T-cell (primary cell): ENCODE measurements at regions not wholly inside any gene's neighbourhood (a gene's known extent, or its start where the extent isn't known, plus 50 kb on each side); places are given as distances from the start of the nearest gene placed in this dataset.

Source experiments
- ATAC-seq, 4 experiments: fragments of 200-7000 bp in 3 of 4; fragments of 150-1000 bp in 1 of 4; cut with Tn5 transposase; replicated peaks in 1 of 4; 1 replicate in 3 of 4; 2 replicates in 1 of 4; pipeline ENCODE4 v1.10.0; 2021; ENCODE audit warnings: moderate library complexity in 3 of 4, mild to moderate bottlenecking in 2 of 4, moderate number of reproducible peaks in 1 of 4
- CTCF ChIA-PET, 2 donors: fragments of 300-600 bp; sonication (Branson Sonifier 250); formaldehyde crosslinking; loops; one replicate each; lab custom pipeline; 2022; ENCODE audit warnings: antibody characterized with exemption in 2 of 2; lab: Charles Lee
- POLR2A ChIA-PET, 2 donors: fragments of 300-600 bp; sonication (Branson Sonifier 250); formaldehyde crosslinking; loops; one replicate each; lab custom pipeline; 2022; ENCODE audit warnings: antibody characterized with exemption in 2 of 2; lab: Charles Lee
- DNase-seq, 35 experiments: peaks; one replicate each; pipeline versions ENCODE4 v3.0.0 to v3.0.0-alpha.2; 2013 to 2023
- H3K27ac ChIP-seq: one replicate; pipeline ENCODE4 v1.5.1; 2013; ENCODE audit warnings: low read length
- H3K27me3 ChIP-seq, 2 experiments: replicated peaks in 1 of 2; 1 replicate in 1 of 2; 2 replicates in 1 of 2; pipeline versions ENCODE4 v1.6.1 to v1.7.0; 2013; ENCODE audit warnings: low read length in 1 of 2, mixed read lengths in 1 of 2; ENCODE audit not compliant: control insufficient read depth in 2 of 2, insufficient read depth in 2 of 2; ENCODE audit errors: extremely low read depth in 1 of 2
- H3K36me3 ChIP-seq, 2 donors: 1 replicate in 1 of 2; 2 replicates in 1 of 2; pipeline versions ENCODE4 v1.6.1 to v1.7.0; 2013; ENCODE audit warnings: low read length in 1 of 2; ENCODE audit not compliant: control insufficient read depth in 2 of 2, insufficient read depth in 1 of 2; ENCODE audit errors: extremely low read depth in 1 of 2
- H3K4me1 ChIP-seq, 2 experiments: 1 replicate in 1 of 2; 2 replicates in 1 of 2; pipeline versions ENCODE4 v1.6.1 to v1.7.0; 2013; ENCODE audit warnings: low read length in 2 of 2, mixed read lengths in 1 of 2; ENCODE audit not compliant: insufficient read depth in 2 of 2, control insufficient read depth in 1 of 2; ENCODE audit errors: extremely low read depth in 1 of 2
- H3K4me3 ChIP-seq, 2 donors: 1 replicate in 1 of 2; 2 replicates in 1 of 2; pipeline versions ENCODE4 v1.5.1 to v1.7.0; 2013; ENCODE audit warnings: mild to moderate bottlenecking in 2 of 2, low read length in 1 of 2, moderate library complexity in 1 of 2; ENCODE audit not compliant: control insufficient read depth in 1 of 2; ENCODE audit errors: extremely low read depth in 1 of 2
- H3K9me3 ChIP-seq: 2 replicates; pipeline ENCODE4 v1.7.0; 2013
- H3K27ac Mint-ChIP-seq, 2 donors: one replicate each; pipeline ENCODE4 v1.8.0; 2020 to 2021; ENCODE audit warnings: mild to moderate bottlenecking in 2 of 2, mixed read lengths in 2 of 2
- H3K27me3 Mint-ChIP-seq, 2 donors: one replicate each; pipeline ENCODE4 v1.8.0; 2021 to 2022; ENCODE audit warnings: mixed read lengths in 2 of 2
- H3K36me3 Mint-ChIP-seq: one replicate; pipeline ENCODE4 v1.8.0; 2021; ENCODE audit warnings: mixed read lengths
- H3K4me1 Mint-ChIP-seq, 3 donors: one replicate each; pipeline ENCODE4 v1.8.0; 2020 to 2022; ENCODE audit warnings: mixed read lengths in 3 of 3, mild to moderate bottlenecking in 1 of 3
- H3K4me3 Mint-ChIP-seq, 3 donors: one replicate each; pipeline ENCODE4 v1.8.0; 2020 to 2022; ENCODE audit warnings: mild to moderate bottlenecking in 3 of 3, mixed read lengths in 3 of 3, moderate library complexity in 3 of 3
- H3K9me3 Mint-ChIP-seq, 3 donors: one replicate each; pipeline ENCODE4 v1.8.0; 2020 to 2022; ENCODE audit warnings: mixed read lengths in 3 of 3
- WGBS: methylation state at CpG from one replicate; pipeline ENCODE4 v1.1.5; 2013; ENCODE audit warnings: missing lambda C conversion rate; ENCODE audit not compliant: insufficient coverage; 5-methylcytosine and 5-hydroxymethylcytosine counted together

- H3K27ac ChIP-seq: no peak overlapping the region
- no peak overlapping the region for H3K4me3 ChIP-seq
- Mint-ChIP-seq H3K4me1 (no peaks in the 10 kb centered on the region), H3K27ac (no peak overlapping the region), H3K9me3 (no peaks in the 10 kb centered on the region), H3K4me3 (no peak overlapping the region), H3K27me3 (peaks cover 0 to 3% of the 10 kb centered on the region in 2 donors), H3K36me3 (no peaks in the 10 kb centered on the region)
- no peaks in the 10 kb centered on the region for H3K9me3 ChIP-seq
- DNase-seq (no peak), ATAC-seq (no peak)
- ChIA-PET CTCF (no interaction called here), POLR2A (interaction anchor here in 1 of 2 donors (0.7 kb wide), 1 partner anchor 58 kb away, joined by 6 read pairs; no protein-coding TSS in a partner anchor)
- no peaks in the 10 kb centered on the region for H3K4me1 ChIP-seq
- no peaks in the 10 kb centered on the region for H3K27me3 ChIP-seq
- H3K36me3 ChIP-seq: no peaks in the 10 kb centered on the region
These were observed 961.5 kb upstream of the ZEB2 start for GRCh38 chr2:145481334-145481922.

GRCh38 chr2:145464866-145465265, 944.9 kb upstream of the ZEB2 start:
- no peak overlapping the region for H3K4me3 ChIP-seq
- Mint-ChIP-seq H3K4me3 (no peak overlapping the region), H3K27ac (no peak overlapping the region), H3K9me3 (peaks cover 0 to 1% (median 0%) of the 10 kb centered on the region in 3 donors), H3K4me1 (no peaks in the 10 kb centered on the region), H3K27me3 (no peaks in the 10 kb centered on the region), H3K36me3 (no peaks in the 10 kb centered on the region)
- H3K27ac ChIP-seq: no peak overlapping the region
- DNase-seq: no peak
- H3K9me3 ChIP-seq: no peaks in the 10 kb centered on the region
- no peaks in the 10 kb centered on the region for H3K27me3 ChIP-seq
- no peak for ATAC-seq
- no peaks in the 10 kb centered on the region for H3K36me3 ChIP-seq
- CTCF ChIA-PET: no interaction called here
- POLR2A ChIA-PET: no interaction called here
- WGBS: no CpG with 5 or more reads among the region's 3 CpGs
- H3K4me1 ChIP-seq: no peaks in the 10 kb centered on the region

- no peaks in the 10 kb centered on the region for H3K36me3 Mint-ChIP-seq
- Histone ChIP-seq H3K36me3 (no peaks in the 10 kb centered on the region), H3K4me3 (no peak overlapping the region), H3K9me3 (no peaks in the 10 kb centered on the region), H3K4me1 (no peaks in the 10 kb centered on the region), H3K27ac (no peak overlapping the region), H3K27me3 (no peaks in the 10 kb centered on the region)
- no peak overlapping the region for H3K27ac Mint-ChIP-seq
- no CpG with 5 or more reads among the region's 1 CpG for whole genome bisulfite sequencing
- ChIA-PET CTCF (no interaction called here), POLR2A (no interaction called here)
- no peak for DNase-seq
- ATAC-seq: no peak
- H3K9me3 Mint-ChIP-seq: no peaks in the 10 kb centered on the region
- H3K4me1 Mint-ChIP-seq: no peaks in the 10 kb centered on the region
- H3K4me3 Mint-ChIP-seq: no peak overlapping the region
- H3K27me3 Mint-ChIP-seq: no peaks in the 10 kb centered on the region
These were observed 940.2 kb upstream of the ZEB2 start for GRCh38 chr2:145460112-145460511.

GRCh38 chr2:145431181-145431951, 911.4 kb upstream of the ZEB2 start:
- DNase-seq (no peak), ATAC-seq (no peak)
- CTCF ChIA-PET: no interaction called here
- no peaks in the 10 kb centered on the region for H3K36me3 ChIP-seq
- H3K9me3 ChIP-seq: no peaks in the 10 kb centered on the region
- no peak overlapping the region for H3K4me3 ChIP-seq
- H3K4me1 Mint-ChIP-seq: no peaks in the 10 kb centered on the region
- H3K27ac ChIP-seq: no peak overlapping the region
- H3K9me3 Mint-ChIP-seq: peaks cover 0 to 3% (median 0%) of the 10 kb centered on the region in 3 donors
- H3K27ac Mint-ChIP-seq: no peak overlapping the region
- H3K4me3 Mint-ChIP-seq: no peak overlapping the region
- H3K4me1 ChIP-seq: no peaks in the 10 kb centered on the region
- no peaks in the 10 kb centered on the region for H3K36me3 Mint-ChIP-seq
- H3K27me3 ChIP-seq: no peaks in the 10 kb centered on the region
- 84% methylated on average over 5 of the region's 9 CpGs for WGBS
- peaks cover 2 to 6% of the 10 kb centered on the region in 2 donors for H3K27me3 Mint-ChIP-seq
- POLR2A ChIA-PET: no interaction called here

GRCh38 chr2:145423809-145424208, 903.9 kb upstream of the ZEB2 start:
- peaks cover 0 to 1% of the 10 kb centered on the region in 2 donors for H3K27me3 Mint-ChIP-seq
- no peak overlapping the region for H3K27ac Mint-ChIP-seq
- ChIA-PET POLR2A (no interaction called here), CTCF (no interaction called here)
- ATAC-seq: no peak
- H3K27me3 ChIP-seq: no peaks in the 10 kb centered on the region
- H3K9me3 ChIP-seq: peaks cover 7% of the 10 kb centered on the region
- H3K4me1 Mint-ChIP-seq: no peaks in the 10 kb centered on the region
- H3K4me1 ChIP-seq: no peaks in the 10 kb centered on the region
- WGBS: no CpG with 5 or more reads among the region's 1 CpG
- no peaks in the 10 kb centered on the region for H3K36me3 Mint-ChIP-seq
- no peak overlapping the region for H3K27ac ChIP-seq
- no peaks in the 10 kb centered on the region for H3K36me3 ChIP-seq
- DNase-seq: no peak
- H3K4me3 ChIP-seq: no peak overlapping the region
- H3K9me3 Mint-ChIP-seq: peaks cover 7 to 27% (median 14%) of the 10 kb centered on the region in 3 donors
- H3K4me3 Mint-ChIP-seq: no peak overlapping the region

- H3K27me3 Mint-ChIP-seq: peaks cover 0 to 1% of the 10 kb centered on the region in 2 donors
- Histone ChIP-seq H3K36me3 (no peaks in the 10 kb centered on the region), H3K4me3 (no peak overlapping the region), H3K27ac (no peak overlapping the region), H3K9me3 (peaks cover 7% of the 10 kb centered on the region), H3K4me1 (no peaks in the 10 kb centered on the region), H3K27me3 (no peaks in the 10 kb centered on the region)
- POLR2A ChIA-PET: no interaction called here
- H3K4me1 Mint-ChIP-seq: no peaks in the 10 kb centered on the region
- no peaks in the 10 kb centered on the region for H3K36me3 Mint-ChIP-seq
- no peak overlapping the region for H3K4me3 Mint-ChIP-seq
- CTCF ChIA-PET: no interaction called here
- no peak overlapping the region for H3K27ac Mint-ChIP-seq
- no CpG with 5 or more reads among the region's 1 CpG for WGBS
- H3K9me3 Mint-ChIP-seq: peaks cover 7 to 27% (median 14%) of the 10 kb centered on the region in 3 donors
- DNase-seq (no peak), ATAC-seq (no peak)
These were observed 902.7 kb upstream of the ZEB2 start for GRCh38 chr2:145422576-145422975.
